Esophagus muscularis mucosa (tissue), 4 donors: ENCODE measurements at regions not wholly inside any gene's neighbourhood (a gene's known extent, or its start where the extent isn't known, plus 50 kb on each side); places are given as distances from the start of the nearest gene placed in this dataset.

Experiments used
- DNase-seq: peaks from one replicate; pipeline ENCODE4 v3.0.0-alpha.2; 2017; ENCODE audit errors: extremely low spot score
- H3K27ac ChIP-seq, 4 donors: fragments of 200-600 bp; sonication (generic); replicated peaks in 1 of 4; 1 replicate in 3 of 4; 2 replicates in 1 of 4; pipeline ENCODE4 v1.5.1; 2016 to 2019; ENCODE audit warnings: mild to moderate bottlenecking in 1 of 4
- H3K27me3 ChIP-seq, 4 donors: fragments of 200-600 bp; sonication (generic); one replicate each; pipeline versions ENCODE4 v1.5.1 to v1.6.0; 2016 to 2019
- H3K36me3 ChIP-seq, 4 donors: fragments of 200-600 bp; sonication (generic); one replicate each; pipeline ENCODE4 v1.5.1; 2016 to 2019
- H3K4me1 ChIP-seq, 4 donors: fragments of 200-600 bp; sonication (generic); one replicate each; pipeline ENCODE4 v1.5.1; 2016 to 2019
- H3K4me3 ChIP-seq, 4 donors: fragments of 200-600 bp; sonication (generic); 1 replicate in 2 of 4; 2 replicates in 2 of 4; pipeline ENCODE4 v1.5.1; 2016 to 2019; ENCODE audit warnings: mild to moderate bottlenecking in 4 of 4, moderate library complexity in 1 of 4
- H3K9me3 ChIP-seq, 4 donors: fragments of 200-600 bp; sonication (generic); 1 replicate in 3 of 4; 2 replicates in 1 of 4; pipeline ENCODE4 v1.5.1; 2016 to 2019
- CTCF ChIP-seq, 3 experiments: fragments of 200-600 bp in 2 of 3; fragments of 450-650 bp in 1 of 3; sonication (generic) in 2 of 3; IDR thresholded peaks; one replicate each; pipeline ENCODE4 v1.5.1; 2017 to 2019; ENCODE audit warnings: antibody characterized with exemption in 3 of 3, mild to moderate bottlenecking in 2 of 3, moderate library complexity in 1 of 3
- EP300 ChIP-seq: sonication (generic); formaldehyde crosslinking; IDR thresholded peaks from one replicate; pipeline ENCODE4 v1.6.1; 2017; ENCODE audit warnings: antibody characterized with exemption
- POLR2A ChIP-seq: fragments of 450-650 bp; IDR thresholded peaks from one replicate; pipeline ENCODE4 v1.6.1; 2017; ENCODE audit warnings: antibody characterized with exemption, moderate library complexity, mild to moderate bottlenecking, low read depth
- POLR2AphosphoS5 ChIP-seq, 2 donors: sonication (generic); formaldehyde crosslinking; IDR thresholded peaks; one replicate each; pipeline ENCODE4 v1.6.1; 2017; ENCODE audit warnings: antibody characterized with exemption in 2 of 2
- WGBS: methylation state at CpG from one replicate; pipeline ENCODE4 v1.1.5; 2018; 5-methylcytosine and 5-hydroxymethylcytosine counted together
- intact Hi-C: fragments of 100-400 bp; cut with DNase I; formaldehyde crosslinking; loops from one replicate; pipeline ENCODE4 v1.15.1; 2023

GRCh38 chr15:39058351-39059131, 493.9 kb upstream of the RASGRP1 start:
- no peak for DNase-seq
- TF ChIP-seq POLR2AphosphoS5 (IDR thresholded peaks at IDR 0.05) (no peak), CTCF (IDR thresholded peaks at IDR 0.05) (no peak), POLR2A (no peak), EP300 (no peak)
- Histone ChIP-seq H3K36me3 (no peaks in the 10 kb centered on the region), H3K27ac (no peak overlapping the region), H3K4me3 (no peak overlapping the region), H3K27me3 (no peaks in the 10 kb centered on the region), H3K4me1 (peaks cover 0 to 17% (median 7%) of the 10 kb centered on the region in 4 donors), H3K9me3 (no peaks in the 10 kb centered on the region)
- 83% methylated on average over 6 of the region's 6 CpGs for WGBS
- intact Hi-C loops, result no loop called here

- H3K9me3 ChIP-seq, result no peaks in the 10 kb centered on the region
- intact Hi-C loops, result no loop called here
- H3K36me3 ChIP-seq, result no peaks in the 10 kb centered on the region
- H3K27ac ChIP-seq, result peak overlapping the region in 1 of 4 donors; percentile 57
- H3K27me3 ChIP-seq, result no peaks in the 10 kb centered on the region
- TF ChIP-seq CTCF (IDR thresholded peaks at IDR 0.05) (no peak), POLR2AphosphoS5 (IDR thresholded peaks at IDR 0.05) (no peak), EP300 (no peak), POLR2A (no peak)
- H3K4me3 ChIP-seq, result no peak overlapping the region
- WGBS, result 61% methylated on average over 4 of the region's 4 CpGs
- DNase-seq, result no peak
- peaks cover 0 to 9% (median 5%) of the 10 kb centered on the region in 4 donors for H3K4me1 ChIP-seq
Measured at GRCh38 chr15:39059917-39060316, 495.3 kb upstream of the RASGRP1 start.

- intact Hi-C loops, result no loop called here
- WGBS, result 82% methylated on average over 6 of the region's 6 CpGs
- Histone ChIP-seq H3K27ac (no peak overlapping the region), H3K27me3 (no peaks in the 10 kb centered on the region), H3K9me3 (no peaks in the 10 kb centered on the region), H3K36me3 (no peaks in the 10 kb centered on the region), H3K4me1 (peaks cover 0 to 9% (median 5%) of the 10 kb centered on the region in 4 donors), H3K4me3 (no peak overlapping the region)
- TF ChIP-seq POLR2AphosphoS5 (IDR thresholded peaks at IDR 0.05) (no peak), CTCF (IDR thresholded peaks at IDR 0.05) (no peak), EP300 (no peak), POLR2A (no peak)
- no peak for DNase-seq
Measured at GRCh38 chr15:39061952-39062464, 497.4 kb upstream of the RASGRP1 start.

GRCh38 chr15:39066677-39067076, 502.1 kb upstream of the RASGRP1 start:
- no peaks in the 10 kb centered on the region for H3K36me3 ChIP-seq
- no peak overlapping the region for H3K4me3 ChIP-seq
- no peaks in the 10 kb centered on the region for H3K4me1 ChIP-seq
- no peaks in the 10 kb centered on the region for H3K9me3 ChIP-seq
- DNase-seq, result no peak
- no peak for TF ChIP-seq EP300
- TF ChIP-seq POLR2AphosphoS5 (IDR thresholded peaks at IDR 0.05), result no peak
- TF ChIP-seq CTCF (IDR thresholded peaks at IDR 0.05), result no peak
- TF ChIP-seq POLR2A, result no peak
- intact Hi-C loops, result no loop called here
- no peaks in the 10 kb centered on the region for H3K27me3 ChIP-seq
- H3K27ac ChIP-seq, result no peak overlapping the region
- WGBS, result 82% methylated on average over 3 of the region's 3 CpGs
